ENCODE measurements at regions not wholly inside any gene's neighbourhood (a gene's known extent, or its start where the extent isn't known, plus 50 kb on each side); places are given as distances from the start of the nearest gene placed in this dataset.

GRCh38 chr4:154677300-154677699 lies 64.8 kb upstream of the FGG start:
- H3K4me3 ChIP-seq (ENCODE audit: low read depth, low read length), result no peak overlapping the region
- DNase-seq (ENCODE audit: low read depth), result no peak
- TF ChIP-seq CTCF (IDR thresholded peaks at IDR 0.05; ENCODE audit: control insufficient read depth, extremely low read depth, insufficient read depth), result no peak

GRCh38 chr4:154677923-154678322 lies 65.5 kb upstream of the FGG start:
- no peak for DNase-seq (ENCODE audit: low read depth)
- H3K4me3 ChIP-seq (ENCODE audit: low read depth, low read length), result no peak overlapping the region
- TF ChIP-seq CTCF (IDR thresholded peaks at IDR 0.05; ENCODE audit: control insufficient read depth, extremely low read depth, insufficient read depth), result no peak

DNA sequence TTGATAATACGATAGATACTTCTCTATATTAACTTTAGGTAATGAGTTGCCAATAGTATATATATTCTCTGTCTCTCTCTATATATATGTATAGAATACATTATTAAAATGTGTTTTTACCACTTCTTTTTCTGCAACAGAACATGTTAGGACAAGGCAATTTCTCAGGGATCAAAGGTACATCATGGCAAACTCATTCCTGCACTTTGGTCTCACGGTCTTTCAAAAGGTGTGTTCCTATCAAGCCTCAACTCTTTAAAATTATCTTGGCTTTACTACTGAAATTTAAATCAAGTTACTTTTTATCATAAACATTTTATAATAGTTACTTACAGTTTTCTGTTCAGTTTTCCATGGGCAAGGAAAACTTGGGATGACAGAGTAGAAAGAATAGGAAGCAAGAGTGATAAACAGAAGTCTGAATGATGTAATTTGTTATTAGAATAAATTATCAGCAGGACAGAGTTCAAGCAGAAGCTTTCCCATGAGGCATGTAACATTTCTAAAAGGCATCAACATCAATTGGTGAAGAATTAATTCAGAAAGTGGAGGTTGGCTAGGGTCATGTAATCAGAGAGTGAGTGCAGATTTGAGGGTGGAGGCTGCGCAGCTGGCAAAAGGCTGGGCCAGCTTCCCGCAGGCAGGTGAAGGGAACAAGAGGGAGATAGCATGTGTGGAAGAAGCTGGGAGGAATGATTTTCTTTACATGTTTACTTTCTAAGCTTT lies 59.7 kb upstream of the LRAT start:
- H3K4me3 ChIP-seq (ENCODE audit: low read depth, low read length), result no peak overlapping the region
- DNase-seq (ENCODE audit: low read depth), result no peak
- TF ChIP-seq CTCF (IDR thresholded peaks at IDR 0.05; ENCODE audit: control insufficient read depth, extremely low read depth, insufficient read depth), result no peak

DNA sequence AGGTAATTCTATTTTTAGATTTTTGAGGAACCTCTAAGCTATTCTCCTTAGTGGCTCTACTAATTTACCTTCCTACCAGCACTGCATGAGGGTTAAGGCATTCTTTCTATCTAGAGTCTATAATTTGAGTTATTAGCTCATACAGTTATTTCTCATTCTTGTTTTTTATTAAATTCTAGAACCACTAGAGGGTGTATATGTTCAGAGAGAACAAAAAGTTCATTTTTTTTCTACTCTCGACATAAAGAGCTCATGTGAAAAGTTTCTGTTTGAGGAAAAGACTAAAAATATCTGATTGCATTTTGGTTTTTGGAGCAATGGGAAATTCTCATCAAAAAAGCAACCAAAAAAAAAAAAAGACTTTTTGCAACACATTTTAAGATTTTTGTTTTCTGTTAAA lies 57.0 kb upstream of the LRAT start:
- no peak for DNase-seq (ENCODE audit: low read depth)
- peak; percentile 24; the same call in 1 of the 2 replicates for TF ChIP-seq CTCF (IDR thresholded peaks at IDR 0.05; ENCODE audit: control insufficient read depth, extremely low read depth, insufficient read depth)
- no peak overlapping the region for H3K4me3 ChIP-seq (ENCODE audit: low read depth, low read length)

DNA sequence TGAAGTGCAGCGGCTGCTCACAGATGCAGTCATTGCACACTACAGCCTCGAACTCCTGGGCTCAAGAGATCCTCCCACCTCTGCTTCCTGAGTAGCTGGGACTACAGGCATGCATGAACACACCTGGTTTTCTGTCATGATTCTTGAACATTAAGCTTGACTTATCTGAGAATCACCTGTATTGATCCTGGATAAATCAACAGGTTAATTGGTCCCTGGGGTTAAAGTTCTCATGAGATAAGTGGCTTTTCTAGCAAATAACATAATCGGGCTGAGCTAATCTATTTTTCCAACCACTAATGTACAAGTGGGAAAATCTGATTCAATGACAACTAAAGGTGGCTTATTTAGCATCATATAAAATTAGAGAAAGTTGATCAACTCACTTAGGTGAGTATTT lies 56.0 kb upstream of the LRAT start:
- no peak for DNase-seq (ENCODE audit: low read depth)
- H3K4me3 ChIP-seq (ENCODE audit: low read depth, low read length), result no peak overlapping the region
- TF ChIP-seq CTCF (IDR thresholded peaks at IDR 0.05; ENCODE audit: control insufficient read depth, extremely low read depth, insufficient read depth), result no peak

GRCh38 chr4:154691229-154691628 lies 52.6 kb upstream of the LRAT start:
- TF ChIP-seq CTCF (IDR thresholded peaks at IDR 0.05; ENCODE audit: control insufficient read depth, extremely low read depth, insufficient read depth), result no peak

DNA sequence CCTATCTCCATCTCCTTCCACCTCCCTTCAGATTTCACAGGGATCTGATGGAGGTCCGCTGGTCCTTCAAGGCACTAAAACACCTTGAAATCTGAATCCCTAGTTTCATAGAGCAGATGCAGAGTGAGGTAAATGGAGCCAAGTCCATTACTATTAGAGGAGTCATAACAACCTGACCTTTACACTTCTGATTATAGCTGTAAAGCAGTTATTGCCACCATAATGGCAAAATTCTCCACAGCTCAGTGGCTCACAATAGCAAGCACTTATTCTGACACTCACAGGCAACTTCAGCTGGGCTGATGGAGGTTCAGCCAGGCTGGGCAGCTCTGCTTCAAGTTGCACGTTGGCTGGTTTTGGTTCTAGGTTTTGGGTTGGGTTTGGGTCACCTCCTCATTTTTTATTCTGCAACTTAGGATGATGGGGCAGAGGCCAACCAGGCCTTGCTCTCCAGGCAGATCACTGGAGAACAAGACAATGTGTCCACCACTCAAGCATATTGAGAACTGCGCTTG lies 51.4 kb upstream of the LRAT start:
- no peak for DNase-seq (ENCODE audit: low read depth)
- TF ChIP-seq CTCF (IDR thresholded peaks at IDR 0.05; ENCODE audit: control insufficient read depth, extremely low read depth, insufficient read depth), result no peak

More at GRCh38 chr4:154691229-154691628, 52.6 kb upstream of the LRAT start:
- H3K4me3 ChIP-seq (ENCODE audit: low read depth, low read length), result no peak overlapping the region
- no peak for DNase-seq (ENCODE audit: low read depth)

More for the DNA sequence above, 51.4 kb upstream of the LRAT start:
- no peak overlapping the region for H3K4me3 ChIP-seq (ENCODE audit: low read depth, low read length)

All from LNCaP clone FGC (cell line).